HCEC 1CT (cell line): ENCODE measurements at regions not wholly inside any gene's neighbourhood (a gene's known extent, or its start where the extent isn't known, plus 50 kb on each side); places are given as distances from the start of the nearest gene placed in this dataset.

Experiments
- DNase-seq: peaks from one replicate; pipeline ENCODE4 v3.0.0-alpha.2; 2017

- DNase-seq, result no peak
These were observed 831.1 kb downstream of the LRFN5 start for GRCh38 chr14:42437809-42438208.

GRCh38 chr14:42429401-42429800 lies 822.7 kb downstream of the LRFN5 start:
- no peak for DNase-seq

GRCh38 chr14:42428996-42429395 lies 822.3 kb downstream of the LRFN5 start:
- no peak for DNase-seq

- no peak for DNase-seq
These were observed 817.8 kb downstream of the LRFN5 start for GRCh38 chr14:42424501-42424900.

- no peak for DNase-seq
These were observed 814.9 kb downstream of the LRFN5 start for GRCh38 chr14:42421377-42422078.

GRCh38 chr14:42420071-42420470 lies 813.4 kb downstream of the LRFN5 start:
- DNase-seq, result no peak

- DNase-seq, result no peak
These were observed 800.5 kb downstream of the LRFN5 start for GRCh38 chr14:42407153-42407552.

- DNase-seq, result no peak
These were observed 784.6 kb downstream of the LRFN5 start for GRCh38 chr14:42391146-42391834.

- DNase-seq, result no peak
These were observed 772.2 kb downstream of the LRFN5 start for GRCh38 chr14:42378880-42379279.

GRCh38 chr14:42378274-42378673 lies 771.6 kb downstream of the LRFN5 start:
- DNase-seq, result no peak

- DNase-seq, result no peak
These were observed 767.7 kb downstream of the LRFN5 start for GRCh38 chr14:42374332-42374731.

- no peak for DNase-seq
These were observed 763.4 kb downstream of the LRFN5 start for GRCh38 chr14:42370056-42370455.

- no peak for DNase-seq
These were observed 761.6 kb downstream of the LRFN5 start for GRCh38 chr14:42368234-42368633.

- DNase-seq, result no peak
These were observed 746.6 kb downstream of the LRFN5 start for GRCh38 chr14:42353315-42353714.

GRCh38 chr14:42335918-42336317 lies 729.2 kb downstream of the LRFN5 start:
- DNase-seq, result no peak

- DNase-seq, result no peak
These were observed 728.3 kb downstream of the LRFN5 start for GRCh38 chr14:42334931-42335330.

GRCh38 chr14:42323426-42323825 lies 716.8 kb downstream of the LRFN5 start:
- DNase-seq, result no peak

GRCh38 chr14:42322531-42323284 lies 716.0 kb downstream of the LRFN5 start:
- no peak for DNase-seq

GRCh38 chr14:42319996-42320395 lies 713.3 kb downstream of the LRFN5 start:
- DNase-seq, result no peak

- DNase-seq, result no peak
These were observed 710.0 kb downstream of the LRFN5 start for GRCh38 chr14:42316693-42317092.

GRCh38 chr14:42311876-42312275 lies 705.2 kb downstream of the LRFN5 start:
- no peak for DNase-seq

GRCh38 chr14:42307239-42307825 lies 700.7 kb downstream of the LRFN5 start:
- DNase-seq, result no peak

- no peak for DNase-seq
These were observed 693.0 kb downstream of the LRFN5 start for GRCh38 chr14:42299692-42300091.

- DNase-seq, result no peak
These were observed 686.5 kb downstream of the LRFN5 start for GRCh38 chr14:42293180-42293579.
